Liver (tissue), 3 donors: ENCODE measurements at regions not wholly inside any gene's neighbourhood (a gene's known extent, or its start where the extent isn't known, plus 50 kb on each side); places are given as distances from the start of the nearest gene placed in this dataset.

ENCODE experiments used
- ATF3 ChIP-seq: IDR thresholded peaks from 2 replicates; pipeline ENCODE4 v1.6.1; 2016; ENCODE audit warnings: antibody characterized with exemption
- CTCF ChIP-seq: fragments of 150-350 bp; IDR thresholded peaks from 2 replicates; pipeline ENCODE4 v1.5.1; 2017; ENCODE audit warnings: improper control_type of control experiment, low read depth, low read length; ENCODE audit not compliant: missing input control
- EGR1 ChIP-seq, 2 donors: IDR thresholded peaks; 2 replicates each; pipeline ENCODE4 v1.6.1; 2016 to 2018; ENCODE audit warnings: antibody characterized with exemption in 2 of 2, low read depth in 2 of 2
- FOXA1 ChIP-seq: IDR thresholded peaks from 2 replicates; pipeline ENCODE4 v1.6.1; 2016; ENCODE audit warnings: antibody characterized with exemption
- GABPA ChIP-seq, 2 donors: IDR thresholded peaks in 1 of 2; conservative IDR thresholded peaks in 1 of 2; 2 replicates each; pipeline ENCODE4 v1.6.1; 2016; ENCODE audit warnings: antibody characterized with exemption in 2 of 2, mild to moderate bottlenecking in 1 of 2, moderate library complexity in 1 of 2
- JUND ChIP-seq, 2 donors: IDR thresholded peaks; 2 replicates each; pipeline ENCODE4 v1.6.1; 2016; ENCODE audit warnings: antibody characterized with exemption in 2 of 2
- MAX ChIP-seq: IDR thresholded peaks from 2 replicates; pipeline ENCODE4 v1.6.1; 2016; ENCODE audit warnings: antibody characterized with exemption
- RAD21 ChIP-seq, 2 donors: IDR thresholded peaks; 2 replicates each; pipeline ENCODE4 v1.6.1; 2016; ENCODE audit warnings: antibody characterized with exemption in 2 of 2, mild to moderate bottlenecking in 2 of 2
- REST ChIP-seq: IDR thresholded peaks from 2 replicates; pipeline ENCODE4 v1.6.1; 2016; ENCODE audit warnings: antibody characterized with exemption, mild to moderate bottlenecking
- SP1 ChIP-seq: IDR thresholded peaks from 2 replicates; pipeline ENCODE4 v1.6.1; 2018; ENCODE audit warnings: antibody characterized with exemption, mild to moderate bottlenecking
- TAF1 ChIP-seq: conservative IDR thresholded peaks from 2 replicates; pipeline ENCODE4 v1.6.1; 2016; ENCODE audit warnings: antibody characterized with exemption, mild to moderate bottlenecking
- donor health status: healthy.
- donor health status: healthy.

GRCh38 chrX:112545051-112545450, 134.7 kb downstream of the LHFPL1 start:
- TF ChIP-seq CTCF (no peak), RAD21 (IDR thresholded peaks at IDR 0.05) (no peak), EGR1 (IDR thresholded peaks at IDR 0.05; ENCODE audit: low read depth in 2 of 2) (no peak), TAF1 (no peak), REST (no peak), MAX (no peak), GABPA (IDR thresholded peaks at IDR 0.05 in 1 of 2, conservative IDR thresholded peaks at IDR 0.05 in 1 of 2) (no peak), SP1 (no peak), FOXA1 (no peak), JUND (IDR thresholded peaks at IDR 0.05) (no peak), ATF3 (no peak)
